ENCODE measurements at regions not wholly inside any gene's neighbourhood (a gene's known extent, or its start where the extent isn't known, plus 50 kb on each side); places are given as distances from the start of the nearest gene placed in this dataset.

DNA sequence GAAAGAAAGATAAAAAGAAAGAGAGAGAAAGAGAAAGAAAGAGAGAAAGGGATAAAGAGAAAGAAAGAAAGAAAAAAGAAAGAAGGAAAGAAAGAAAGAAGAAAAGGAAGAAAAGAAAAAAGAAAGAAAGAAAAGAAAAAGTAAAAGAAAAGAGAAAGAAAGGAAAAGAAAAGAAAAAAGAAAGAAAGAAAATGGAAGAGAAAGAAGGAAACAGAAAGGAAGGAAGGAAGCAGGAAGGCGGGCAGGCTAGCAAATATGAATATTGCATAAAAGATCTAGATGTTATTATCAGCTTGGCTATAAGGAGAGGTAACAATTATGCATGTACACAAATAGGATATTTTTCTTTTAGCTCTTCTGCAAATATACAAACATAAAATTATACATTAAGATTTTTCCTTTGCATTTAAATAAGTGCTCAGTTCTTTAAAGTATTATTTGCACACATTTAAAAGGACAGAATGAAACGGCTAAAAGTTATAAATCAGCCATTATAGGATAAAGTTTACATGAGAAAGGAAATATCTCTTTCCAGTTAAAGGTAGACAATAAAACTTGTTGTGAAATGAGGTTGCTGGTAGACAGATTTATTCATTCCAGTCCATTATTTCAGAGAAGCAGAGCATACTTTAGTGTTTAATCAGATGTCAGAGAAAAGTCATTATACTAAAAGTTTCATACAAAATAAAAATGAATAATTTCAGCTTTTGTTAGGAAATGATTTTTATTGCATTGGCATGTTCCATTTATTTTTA, 511.4 kb downstream of the KCNJ3 start:
- intact Hi-C loops (cut with micrococcal nuclease): no loop called here
- H3K36me3 ChIP-seq (ENCODE audit: control insufficient read depth in 2 of 2, extremely low read depth in 1 of 2, insufficient read depth in 2 of 2, low read length in 2 of 2): no peaks in the 10 kb centered on the region
- no peaks in the 10 kb centered on the region for H3K9me1 ChIP-seq (replicated peaks; ENCODE audit: control insufficient read depth, extremely low read depth, insufficient read depth, low read length)
- no peaks in the 10 kb centered on the region for H3K9me3 ChIP-seq (replicated peaks; ENCODE audit: control insufficient read depth, insufficient read depth, low read length)
- no peaks in the 10 kb centered on the region for H3K79me2 ChIP-seq (ENCODE audit: control insufficient read depth, insufficient read depth, low read length)
- TF ChIP-seq, protein P1, sequence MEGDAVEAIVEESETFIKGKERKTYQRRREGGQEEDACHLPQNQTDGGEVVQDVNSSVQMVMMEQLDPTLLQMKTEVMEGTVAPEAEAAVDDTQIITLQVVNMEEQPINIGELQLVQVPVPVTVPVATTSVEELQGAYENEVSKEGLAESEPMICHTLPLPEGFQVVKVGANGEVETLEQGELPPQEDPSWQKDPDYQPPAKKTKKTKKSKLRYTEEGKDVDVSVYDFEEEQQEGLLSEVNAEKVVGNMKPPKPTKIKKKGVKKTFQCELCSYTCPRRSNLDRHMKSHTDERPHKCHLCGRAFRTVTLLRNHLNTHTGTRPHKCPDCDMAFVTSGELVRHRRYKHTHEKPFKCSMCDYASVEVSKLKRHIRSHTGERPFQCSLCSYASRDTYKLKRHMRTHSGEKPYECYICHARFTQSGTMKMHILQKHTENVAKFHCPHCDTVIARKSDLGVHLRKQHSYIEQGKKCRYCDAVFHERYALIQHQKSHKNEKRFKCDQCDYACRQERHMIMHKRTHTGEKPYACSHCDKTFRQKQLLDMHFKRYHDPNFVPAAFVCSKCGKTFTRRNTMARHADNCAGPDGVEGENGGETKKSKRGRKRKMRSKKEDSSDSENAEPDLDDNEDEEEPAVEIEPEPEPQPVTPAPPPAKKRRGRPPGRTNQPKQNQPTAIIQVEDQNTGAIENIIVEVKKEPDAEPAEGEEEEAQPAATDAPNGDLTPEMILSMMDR (IDR thresholded peaks at IDR 0.05; ENCODE audit: extremely low read depth in 1 of 2, insufficient read depth in 1 of 2, low read depth in 1 of 2, low read length in 2 of 2): no peak
- TF ChIP-seq, protein P2, sequence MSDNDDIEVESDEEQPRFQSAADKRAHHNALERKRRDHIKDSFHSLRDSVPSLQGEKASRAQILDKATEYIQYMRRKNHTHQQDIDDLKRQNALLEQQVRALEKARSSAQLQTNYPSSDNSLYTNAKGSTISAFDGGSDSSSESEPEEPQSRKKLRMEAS (IDR thresholded peaks at IDR 0.05; ENCODE audit: insufficient read depth, insufficient read length): no peak
- TF ChIP-seq GATA2 (IDR thresholded peaks at IDR 0.05; ENCODE audit: insufficient read depth, insufficient read length, low read depth, low read length): no peak
- TF ChIP-seq POLR2A (IDR thresholded peaks at IDR 0.05; ENCODE audit: low read depth, low read length): no peak
- TF ChIP-seq JUN (IDR thresholded peaks at IDR 0.05; ENCODE audit: borderline replicate concordance, insufficient read depth, insufficient read length, low read depth): no peak
- TF ChIP-seq FOS (IDR thresholded peaks at IDR 0.05; ENCODE audit: borderline replicate concordance, insufficient read depth, low read length): no peak
- TF ChIP-seq POLR2AphosphoS5 (IDR thresholded peaks at IDR 0.05; ENCODE audit: insufficient read depth, low read depth, low read length): no peak
- no peak for TF ChIP-seq EZH2 (IDR thresholded peaks at IDR 0.05; ENCODE audit: borderline replicate concordance, low read depth, low read length, severe bottlenecking)
- no peak overlapping the region for H3K27ac ChIP-seq (ENCODE audit: insufficient read depth, low read depth, low read length)
- no peak overlapping the region for H3K4me3 ChIP-seq (replicated peaks in 1 of 3; ENCODE audit: insufficient read depth in 1 of 3, low read depth in 1 of 3, low read length in 3 of 3)
- ChIA-PET CTCF (no interaction called here), POLR2A (no interaction called here)
- H3K4me1 ChIP-seq (ENCODE audit: control insufficient read depth, extremely low read depth, insufficient read depth, low read length): no peaks in the 10 kb centered on the region
- no peak overlapping the region for H2AFZ ChIP-seq (ENCODE audit: low read depth, low read length)
- no TSS peak for BruUV-seq (replicated peaks)
- FAIRE-seq (no peak), DNase-seq (ENCODE audit: low read depth, low spot score) (no peak)
- H3K9ac ChIP-seq (replicated peaks; ENCODE audit: extremely low read depth, insufficient read depth, low read length): no peak overlapping the region
- no peak overlapping the region for H3K4me2 ChIP-seq (ENCODE audit: insufficient read depth, low read length)
- H4K20me1 ChIP-seq (replicated peaks; ENCODE audit: control insufficient read depth, extremely low read depth, insufficient read depth, low read length): no peaks in the 10 kb centered on the region
- dilution Hi-C loops (cut with MboI; ENCODE audit: extremely low pct_ligation_motif_present, low sequenced_read_pairs): no loop called here
- H3K27me3 ChIP-seq (ENCODE audit: control insufficient read depth in 2 of 2, insufficient read depth in 2 of 2, low read length in 2 of 2): no peaks in the 10 kb centered on the region
